ENCODE measurements at regions not wholly inside any gene's neighbourhood (a gene's known extent, or its start where the extent isn't known, plus 50 kb on each side); places are given as distances from the start of the nearest gene placed in this dataset.

DNA sequence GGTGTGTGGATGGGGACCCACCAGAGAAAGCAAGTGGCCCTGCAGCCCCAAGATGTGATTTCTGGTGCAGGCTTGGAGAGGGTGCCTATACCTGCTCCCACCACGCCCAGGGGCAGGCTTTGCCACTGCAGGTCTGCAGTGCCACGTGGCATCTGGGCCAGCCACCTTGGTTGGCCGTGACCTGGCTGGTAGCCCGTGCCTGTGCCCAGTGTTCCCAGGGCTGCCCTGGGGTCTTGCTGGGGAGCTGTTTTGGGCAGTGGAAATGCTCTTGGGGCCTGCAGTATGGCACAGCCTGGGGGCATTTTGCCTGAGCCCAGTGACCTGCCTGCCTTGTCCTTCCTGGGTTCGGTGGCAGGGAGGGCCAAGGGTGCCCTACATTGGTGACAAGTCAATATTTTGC lies 203.4 kb downstream of the UBE3A start:
- Mint-ChIP-seq H3K27me3 (ENCODE audit: low read depth, unreplicated experiment) (no peaks in the 10 kb centered on the region), H3K36me3 (ENCODE audit: low read depth, unreplicated experiment) (no peaks in the 10 kb centered on the region), H3K4me1 (ENCODE audit: low read depth, unreplicated experiment) (no peaks in the 10 kb centered on the region), H3K27ac (ENCODE audit: unreplicated experiment) (no peak overlapping the region), H3K4me3 (ENCODE audit: unreplicated experiment) (no peak overlapping the region), H3K9me3 (ENCODE audit: unreplicated experiment) (peaks cover 27% of the 10 kb centered on the region)
- TF ChIP-seq EZH2 (IDR thresholded peaks at IDR 0.05; ENCODE audit: insufficient read depth, low read length): no peak
- TF ChIP-seq, protein P1, sequence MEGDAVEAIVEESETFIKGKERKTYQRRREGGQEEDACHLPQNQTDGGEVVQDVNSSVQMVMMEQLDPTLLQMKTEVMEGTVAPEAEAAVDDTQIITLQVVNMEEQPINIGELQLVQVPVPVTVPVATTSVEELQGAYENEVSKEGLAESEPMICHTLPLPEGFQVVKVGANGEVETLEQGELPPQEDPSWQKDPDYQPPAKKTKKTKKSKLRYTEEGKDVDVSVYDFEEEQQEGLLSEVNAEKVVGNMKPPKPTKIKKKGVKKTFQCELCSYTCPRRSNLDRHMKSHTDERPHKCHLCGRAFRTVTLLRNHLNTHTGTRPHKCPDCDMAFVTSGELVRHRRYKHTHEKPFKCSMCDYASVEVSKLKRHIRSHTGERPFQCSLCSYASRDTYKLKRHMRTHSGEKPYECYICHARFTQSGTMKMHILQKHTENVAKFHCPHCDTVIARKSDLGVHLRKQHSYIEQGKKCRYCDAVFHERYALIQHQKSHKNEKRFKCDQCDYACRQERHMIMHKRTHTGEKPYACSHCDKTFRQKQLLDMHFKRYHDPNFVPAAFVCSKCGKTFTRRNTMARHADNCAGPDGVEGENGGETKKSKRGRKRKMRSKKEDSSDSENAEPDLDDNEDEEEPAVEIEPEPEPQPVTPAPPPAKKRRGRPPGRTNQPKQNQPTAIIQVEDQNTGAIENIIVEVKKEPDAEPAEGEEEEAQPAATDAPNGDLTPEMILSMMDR (IDR thresholded peaks at IDR 0.05; ENCODE audit: insufficient read depth, low read depth, low read length): no peak
- Histone ChIP-seq H3K4me1 (ENCODE audit: insufficient read depth, low read length) (no peaks in the 10 kb centered on the region), H3K36me3 (ENCODE audit: insufficient read depth, low read length) (no peaks in the 10 kb centered on the region), H3K4me2 (ENCODE audit: low read length) (no peak overlapping the region), H3K27ac (ENCODE audit: low read depth, low read length) (no peak overlapping the region), H3K4me3 (ENCODE audit: insufficient read depth, low read depth, low read length) (no peak overlapping the region), H3K9me3 (ENCODE audit: insufficient read depth, low read depth, low read length) (peaks cover 38% of the 10 kb centered on the region), H2AFZ (ENCODE audit: low read depth, low read length) (no peak overlapping the region), H4K20me1 (ENCODE audit: insufficient read depth, low read length) (no peaks in the 10 kb centered on the region), H3K27me3 (ENCODE audit: insufficient read depth, low read length) (no peaks in the 10 kb centered on the region), H3K9ac (ENCODE audit: low read length) (no peak overlapping the region), H3K79me2 (ENCODE audit: insufficient read depth, low read length) (no peaks in the 10 kb centered on the region)
- DNase-seq (ENCODE audit: low read depth): no peak
- FAIRE-seq: no peak

DNA sequence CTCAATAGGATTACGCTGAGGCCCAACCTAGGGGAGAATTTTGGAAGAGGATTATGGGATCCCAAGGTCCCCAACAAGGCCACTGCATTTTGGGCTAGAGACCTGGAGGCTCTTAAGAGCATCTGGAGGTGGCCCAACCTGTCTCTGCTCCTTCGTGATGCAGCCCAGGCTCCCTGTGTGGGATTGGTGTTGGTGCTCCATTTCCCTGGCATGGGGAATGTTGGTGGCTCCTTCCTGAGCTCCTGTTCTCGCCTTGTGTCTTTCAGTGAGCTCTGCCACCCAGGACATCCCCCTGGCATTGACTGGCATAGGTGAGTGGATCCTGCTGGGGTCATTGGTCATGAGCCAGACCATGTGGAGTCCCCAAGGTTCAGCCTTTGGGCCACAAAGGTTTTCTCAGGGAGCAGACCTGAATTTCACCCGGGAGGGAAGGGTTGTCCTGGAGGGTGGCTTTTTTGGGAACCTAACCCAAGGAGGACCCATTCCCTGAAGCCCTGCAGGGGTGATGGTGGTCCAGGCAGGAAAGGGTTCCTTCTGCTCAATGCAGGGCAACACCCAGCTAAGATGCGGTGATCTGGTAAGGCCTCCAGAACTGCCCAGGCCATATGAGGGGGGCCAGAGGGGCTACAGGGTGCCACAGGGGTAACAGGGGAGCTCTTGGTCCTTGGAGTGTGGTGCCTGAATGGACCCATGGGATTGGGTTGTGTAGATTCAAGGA lies 202.5 kb downstream of the UBE3A start:
- FAIRE-seq (no peak), DNase-seq (ENCODE audit: low read depth) (no peak)
- H3K9ac ChIP-seq (ENCODE audit: low read length): no peak overlapping the region
- peaks cover 37% of the 10 kb centered on the region for H3K9me3 ChIP-seq (ENCODE audit: insufficient read depth, low read depth, low read length)
- H3K36me3 Mint-ChIP-seq (ENCODE audit: low read depth, unreplicated experiment): no peaks in the 10 kb centered on the region
- H3K27me3 Mint-ChIP-seq (ENCODE audit: low read depth, unreplicated experiment): no peaks in the 10 kb centered on the region
- H2AFZ ChIP-seq (ENCODE audit: low read depth, low read length): no peak overlapping the region
- no peak overlapping the region for H3K4me3 ChIP-seq (ENCODE audit: insufficient read depth, low read depth, low read length)
- no peaks in the 10 kb centered on the region for H3K79me2 ChIP-seq (ENCODE audit: insufficient read depth, low read length)
- no peak overlapping the region for H3K4me3 Mint-ChIP-seq (ENCODE audit: unreplicated experiment)
- no peaks in the 10 kb centered on the region for H4K20me1 ChIP-seq (ENCODE audit: insufficient read depth, low read length)
- peaks cover 33% of the 10 kb centered on the region for H3K9me3 Mint-ChIP-seq (ENCODE audit: unreplicated experiment)
- H3K27ac Mint-ChIP-seq (ENCODE audit: unreplicated experiment): no peak overlapping the region
- no peaks in the 10 kb centered on the region for H3K36me3 ChIP-seq (ENCODE audit: insufficient read depth, low read length)
- H3K4me1 ChIP-seq (ENCODE audit: insufficient read depth, low read length): no peaks in the 10 kb centered on the region
- no peaks in the 10 kb centered on the region for H3K27me3 ChIP-seq (ENCODE audit: insufficient read depth, low read length)
- no peak overlapping the region for H3K4me2 ChIP-seq (ENCODE audit: low read length)
- H3K27ac ChIP-seq (ENCODE audit: low read depth, low read length): no peak overlapping the region
- no peaks in the 10 kb centered on the region for H3K4me1 Mint-ChIP-seq (ENCODE audit: low read depth, unreplicated experiment)
- TF ChIP-seq, protein P1 (IDR thresholded peaks at IDR 0.05; ENCODE audit: insufficient read depth, low read depth, low read length): no peak
- TF ChIP-seq EZH2 (IDR thresholded peaks at IDR 0.05; ENCODE audit: insufficient read depth, low read length): no peak

DNA sequence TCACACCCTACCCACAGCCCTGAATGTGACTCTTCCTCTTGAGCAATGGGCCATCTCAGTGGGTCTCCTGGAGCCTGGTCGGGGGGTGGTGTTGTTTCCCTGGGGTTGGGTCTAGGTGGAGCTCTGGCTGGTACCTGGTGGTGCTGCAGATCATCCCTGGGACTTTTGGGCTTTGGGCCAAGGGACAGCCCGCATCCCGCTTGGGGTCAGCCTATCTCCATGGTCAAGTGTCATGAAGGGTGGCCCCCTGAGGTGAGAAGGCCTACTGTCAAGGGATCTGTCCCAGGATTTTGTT lies 202.0 kb downstream of the UBE3A start:
- Histone ChIP-seq H3K9me3 (ENCODE audit: insufficient read depth, low read depth, low read length) (peaks cover 37% of the 10 kb centered on the region), H3K79me2 (ENCODE audit: insufficient read depth, low read length) (no peaks in the 10 kb centered on the region), H2AFZ (ENCODE audit: low read depth, low read length) (no peak overlapping the region), H4K20me1 (ENCODE audit: insufficient read depth, low read length) (no peaks in the 10 kb centered on the region), H3K36me3 (ENCODE audit: insufficient read depth, low read length) (no peaks in the 10 kb centered on the region), H3K4me2 (ENCODE audit: low read length) (no peak overlapping the region), H3K4me3 (ENCODE audit: insufficient read depth, low read depth, low read length) (no peak overlapping the region), H3K9ac (ENCODE audit: low read length) (no peak overlapping the region), H3K4me1 (ENCODE audit: insufficient read depth, low read length) (no peaks in the 10 kb centered on the region), H3K27ac (ENCODE audit: low read depth, low read length) (no peak overlapping the region), H3K27me3 (ENCODE audit: insufficient read depth, low read length) (no peaks in the 10 kb centered on the region)
- no peaks in the 10 kb centered on the region for H3K36me3 Mint-ChIP-seq (ENCODE audit: low read depth, unreplicated experiment)
- H3K27ac Mint-ChIP-seq (ENCODE audit: unreplicated experiment): no peak overlapping the region
- no peaks in the 10 kb centered on the region for H3K27me3 Mint-ChIP-seq (ENCODE audit: low read depth, unreplicated experiment)
- no peak for FAIRE-seq
- peaks cover 33% of the 10 kb centered on the region for H3K9me3 Mint-ChIP-seq (ENCODE audit: unreplicated experiment)
- no peak for TF ChIP-seq EZH2 (IDR thresholded peaks at IDR 0.05; ENCODE audit: insufficient read depth, low read length)
- TF ChIP-seq, protein P1 (IDR thresholded peaks at IDR 0.05; ENCODE audit: insufficient read depth, low read depth, low read length): no peak
- no peaks in the 10 kb centered on the region for H3K4me1 Mint-ChIP-seq (ENCODE audit: low read depth, unreplicated experiment)
- no peak overlapping the region for H3K4me3 Mint-ChIP-seq (ENCODE audit: unreplicated experiment)
- no peak for DNase-seq (ENCODE audit: low read depth)

All from astrocyte (in vitro differentiated cells and primary cell).